ENCODE measurements at regions not wholly inside any gene's neighbourhood (a gene's known extent, or its start where the extent isn't known, plus 50 kb on each side); places are given as distances from the start of the nearest gene placed in this dataset.

DNA sequence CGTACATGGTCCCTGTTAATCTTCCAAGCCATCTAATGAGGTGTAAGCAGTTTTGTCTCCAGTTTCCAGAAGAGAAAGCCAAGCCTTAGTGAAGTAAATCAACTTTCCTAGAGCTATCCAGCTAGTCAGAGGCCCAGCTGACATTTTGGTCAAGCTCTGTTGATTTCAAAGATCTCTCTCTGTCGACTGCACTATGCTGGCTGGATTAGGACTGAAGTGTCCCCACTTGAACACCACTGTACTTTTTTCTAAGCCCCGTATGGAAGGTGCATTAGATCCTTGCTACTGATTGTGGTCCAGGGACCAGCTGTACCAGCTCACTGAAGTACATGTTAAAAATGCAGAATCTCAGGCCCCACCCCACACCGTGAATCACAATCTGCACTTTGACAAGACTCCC lies 176.5 kb upstream of the NAV2 start:
- no peak for DNase-seq
- intact Hi-C loops (cut with DNase I): no loop called here

GRCh38 chr11:19530505-19530904 lies 182.1 kb upstream of the NAV2 start:
- intact Hi-C loops (cut with DNase I): no loop called here
- no peak for DNase-seq

DNA sequence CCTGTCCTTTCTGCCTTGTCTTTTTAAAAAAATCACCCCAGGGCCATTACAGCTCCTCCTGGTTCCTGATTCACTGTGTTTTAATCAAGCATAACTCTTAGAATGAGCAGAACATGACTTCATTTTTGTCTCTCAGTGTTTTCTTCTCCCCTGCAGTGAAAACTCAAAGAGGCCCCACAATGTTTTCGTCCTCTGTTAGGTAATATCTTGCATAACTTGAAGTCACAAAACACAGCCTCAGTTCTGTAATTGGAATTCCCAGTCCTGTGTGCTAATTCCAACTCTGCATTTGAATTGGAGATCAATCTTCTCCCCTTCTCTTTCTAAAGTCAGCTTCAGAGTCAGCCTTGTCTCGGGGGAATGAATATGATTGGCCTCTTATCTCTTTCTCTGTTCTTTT lies 186.5 kb upstream of the NAV2 start:
- no peak for DNase-seq
- intact Hi-C loops (cut with DNase I): no loop called here

DNA sequence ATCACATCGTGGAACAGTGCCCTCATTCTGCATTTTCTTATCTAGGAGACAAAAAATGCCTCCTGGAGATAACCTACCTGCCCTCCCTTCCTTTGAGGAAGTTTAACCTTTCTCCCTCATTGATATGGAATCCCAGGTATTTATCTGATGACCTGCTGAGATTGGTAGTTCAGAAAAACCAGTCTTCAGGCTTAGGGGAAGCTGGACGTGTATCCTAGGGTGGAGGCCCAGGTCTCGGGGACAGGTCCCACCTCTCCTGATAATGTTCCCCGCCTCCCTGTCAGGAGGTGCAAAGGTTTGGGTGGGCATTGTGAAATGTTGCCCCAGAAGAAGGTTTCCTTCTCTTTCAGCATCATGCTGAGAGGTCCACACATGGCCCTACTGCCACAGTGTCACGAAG lies 186.9 kb upstream of the NAV2 start:
- intact Hi-C loops (cut with DNase I): no loop called here
- no peak for DNase-seq

DNA sequence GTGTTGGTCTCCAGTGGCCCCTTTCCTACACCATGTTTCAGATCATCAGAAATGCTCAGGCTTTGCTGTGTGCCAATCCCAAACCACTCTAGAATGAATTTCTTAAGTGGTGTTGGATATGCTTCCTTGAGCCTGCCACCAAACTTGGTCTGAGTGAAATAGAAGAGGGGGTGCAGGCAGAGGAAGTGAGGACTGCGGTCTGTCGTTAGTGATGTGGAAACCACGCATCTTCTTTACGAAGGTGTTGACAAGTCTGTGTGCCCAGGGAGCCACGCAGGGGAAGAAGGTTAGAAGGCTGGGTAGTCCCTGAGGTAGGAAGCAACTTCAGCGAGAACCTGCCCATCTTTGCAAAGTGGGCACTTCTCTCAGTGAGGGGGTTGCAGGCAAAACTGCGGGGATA lies 187.4 kb upstream of the NAV2 start:
- DNase-seq: no peak
- intact Hi-C loops (cut with DNase I): no loop called here

GRCh38 chr11:19524171-19524671 lies 188.4 kb upstream of the NAV2 start:
- intact Hi-C loops (cut with DNase I): no loop called here
- peak in 9 of 10 donors; percentile 40 to 92 (median 53) for DNase-seq

DNA sequence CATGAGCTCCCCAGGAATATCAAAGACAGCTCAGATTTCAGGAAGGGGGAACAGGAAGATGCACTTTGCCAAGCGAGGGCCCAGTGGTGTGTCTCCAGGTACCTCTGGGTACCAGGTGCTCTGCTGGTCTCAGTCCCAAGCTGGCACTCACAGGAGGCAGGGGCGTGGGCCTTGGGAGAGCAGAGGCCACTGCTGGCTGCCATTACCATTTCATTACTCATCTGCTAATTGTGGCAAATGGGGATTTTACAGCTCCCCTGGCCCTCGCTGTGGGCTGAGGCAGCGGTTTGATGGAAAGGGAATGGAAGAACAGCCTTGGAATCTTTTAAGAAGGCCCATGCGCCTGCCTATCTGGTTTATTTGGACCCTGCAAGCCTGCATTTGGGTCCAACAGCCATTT lies 192.0 kb upstream of the NAV2 start:
- no peak for DNase-seq
- intact Hi-C loops (cut with DNase I): no loop called here

DNA sequence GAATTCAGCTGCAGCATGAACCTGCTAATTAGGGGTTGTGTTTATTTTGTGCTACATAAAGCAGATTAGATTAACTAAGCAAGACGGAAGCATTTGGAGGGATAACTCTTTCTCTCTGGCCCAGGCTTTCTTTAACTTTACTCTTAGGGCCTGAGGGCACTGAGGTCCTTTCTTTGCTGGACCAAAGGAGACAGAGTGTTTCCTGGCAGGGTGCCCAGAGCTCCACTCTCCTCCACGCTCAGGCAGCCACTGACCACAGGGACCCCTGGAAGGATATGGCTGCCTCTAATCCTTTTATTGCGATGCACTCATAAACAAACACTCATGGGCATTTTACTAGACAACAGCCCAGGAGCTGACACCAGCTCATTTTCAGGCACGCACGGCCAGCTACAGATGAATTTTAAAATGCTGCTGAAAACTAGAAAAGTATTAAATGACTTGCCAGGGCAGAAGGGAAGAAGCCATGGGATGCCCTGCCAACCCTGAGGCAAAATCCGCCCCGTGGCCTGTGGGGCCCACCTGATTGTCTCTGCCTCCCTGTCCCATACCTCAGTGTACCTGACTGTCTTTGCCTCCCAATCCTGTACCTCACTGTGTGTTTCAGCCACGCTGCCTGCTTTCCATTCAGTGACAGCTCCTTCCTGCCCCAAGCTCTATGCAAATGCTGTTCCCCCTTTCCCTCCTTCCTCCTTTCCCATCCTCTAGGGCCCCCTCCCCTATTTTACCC lies 192.6 kb upstream of the NAV2 start:
- intact Hi-C loops (cut with DNase I): no loop called here
- peak in 4 of 10 donors; percentile 17 to 86 (median 40) for DNase-seq

DNA sequence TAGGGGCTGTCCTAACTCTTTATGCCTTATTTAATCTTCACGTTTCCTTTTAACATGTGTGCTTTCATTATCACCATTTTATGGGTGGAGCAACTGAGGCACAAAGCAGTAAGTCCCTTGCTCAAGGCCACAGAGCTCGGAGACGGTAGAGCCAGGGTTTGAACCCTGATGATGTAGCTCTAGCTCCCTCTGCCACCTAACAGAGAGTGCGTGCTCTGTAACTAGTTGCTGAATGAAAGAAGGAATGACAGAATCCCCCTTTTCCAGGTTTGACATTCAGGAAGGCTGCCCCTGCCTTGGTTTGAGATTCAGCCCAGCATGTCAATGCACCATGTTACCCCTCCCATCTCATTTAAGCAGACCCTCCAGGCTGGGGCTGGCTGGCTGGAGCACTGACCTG lies 193.3 kb upstream of the NAV2 start:
- intact Hi-C loops (cut with DNase I): no loop called here
- DNase-seq: no peak

DNA sequence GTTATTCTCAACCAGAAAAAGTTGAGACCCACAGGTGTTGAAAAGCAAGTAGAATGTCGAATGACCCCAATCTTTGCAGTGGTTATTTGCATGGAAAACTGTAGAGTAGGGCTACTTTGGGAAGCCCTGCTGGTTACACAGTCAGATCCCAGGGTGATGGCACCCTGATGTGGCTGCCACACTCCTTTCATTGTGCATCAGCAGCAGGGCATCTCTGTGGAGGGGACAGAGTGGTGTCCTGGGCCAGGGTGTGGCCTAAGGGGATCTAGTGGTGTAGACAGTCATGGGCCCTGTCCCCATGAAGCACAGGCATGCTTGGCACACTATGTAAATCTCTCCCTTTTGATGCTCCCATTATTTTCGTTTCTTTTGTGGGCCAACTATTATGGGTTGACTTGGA lies 199.4 kb upstream of the NAV2 start:
- no peak for DNase-seq

GRCh38 chr11:19512618-19513017 lies 200.0 kb upstream of the NAV2 start:
- intact Hi-C loops (cut with DNase I): no loop called here
- no peak for DNase-seq

More for the DNA sequence above, 199.4 kb upstream of the NAV2 start:
- intact Hi-C loops (cut with DNase I): no loop called here

DNA sequence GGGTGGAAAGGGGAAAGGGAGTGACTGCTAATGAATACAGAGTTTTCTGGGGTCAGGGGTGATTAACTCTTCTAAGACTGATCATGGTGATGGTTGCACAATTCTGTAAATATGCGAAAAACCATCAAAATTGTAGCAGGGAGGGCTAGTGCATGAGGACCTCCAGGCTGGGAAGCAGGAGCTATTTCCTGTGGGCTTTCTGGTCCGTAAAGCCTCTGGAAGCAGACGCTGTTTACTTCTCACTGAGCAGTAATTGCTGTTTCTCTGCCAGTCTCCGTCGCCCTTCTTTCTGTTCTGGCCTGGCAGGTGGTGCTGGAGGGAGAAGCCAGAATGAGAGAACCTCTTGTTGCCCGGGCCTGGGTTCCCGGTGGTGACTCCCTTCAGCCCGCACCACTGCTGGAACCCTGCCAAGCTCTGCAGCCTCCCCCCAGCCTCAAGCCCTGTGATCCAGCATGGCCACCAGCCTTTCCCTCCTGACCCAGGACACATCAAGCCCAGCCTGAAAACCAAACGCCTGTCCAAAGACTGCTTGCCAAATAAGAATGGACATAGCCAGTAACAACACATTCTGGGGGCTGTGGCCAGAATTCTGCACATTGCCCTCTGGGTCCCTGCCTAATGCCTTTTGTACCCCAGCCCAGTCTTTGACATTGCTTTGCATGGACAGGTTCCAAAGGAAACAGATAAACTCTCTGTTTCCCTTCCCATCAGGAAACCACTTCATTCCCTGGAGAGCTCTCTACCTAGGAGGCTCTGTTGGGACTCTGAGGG lies 201.0 kb upstream of the NAV2 start:
- peak; percentile 38 to 94 (median 72) for DNase-seq
- intact Hi-C loops (cut with DNase I): no loop called here

- intact Hi-C loops (cut with DNase I): no loop called here
- no peak for DNase-seq
These were observed 201.6 kb upstream of the NAV2 start for GRCh38 chr11:19511066-19511412.

DNA sequence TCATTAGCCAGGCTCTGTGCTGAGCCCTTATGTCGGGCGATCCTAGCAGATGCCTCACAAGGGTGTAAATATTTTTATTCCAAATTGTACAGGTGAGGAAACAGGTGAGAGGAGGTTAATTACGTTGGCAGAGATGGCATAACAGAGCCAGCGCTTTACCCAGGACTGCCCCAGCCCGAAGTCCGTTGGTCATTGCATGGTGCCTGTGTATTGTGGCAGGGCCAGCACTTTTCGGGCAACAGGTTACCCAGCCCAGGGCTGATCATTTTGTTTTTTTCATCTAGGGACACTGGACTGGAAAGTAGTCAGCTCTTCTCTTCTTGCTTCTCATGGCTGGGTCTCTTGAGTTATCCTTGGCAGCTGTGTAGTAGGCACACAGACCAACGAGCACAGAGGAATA lies 202.2 kb upstream of the NAV2 start:
- intact Hi-C loops (cut with DNase I): no loop called here

GRCh38 chr11:19509215-19509614 lies 203.4 kb upstream of the NAV2 start:
- intact Hi-C loops (cut with DNase I): no loop called here
- no peak for DNase-seq

More for the DNA sequence above, 202.2 kb upstream of the NAV2 start:
- no peak for DNase-seq

GRCh38 chr11:19508165-19508564 lies 204.5 kb upstream of the NAV2 start:
- intact Hi-C loops (cut with DNase I): no loop called here
- DNase-seq: no peak

DNA sequence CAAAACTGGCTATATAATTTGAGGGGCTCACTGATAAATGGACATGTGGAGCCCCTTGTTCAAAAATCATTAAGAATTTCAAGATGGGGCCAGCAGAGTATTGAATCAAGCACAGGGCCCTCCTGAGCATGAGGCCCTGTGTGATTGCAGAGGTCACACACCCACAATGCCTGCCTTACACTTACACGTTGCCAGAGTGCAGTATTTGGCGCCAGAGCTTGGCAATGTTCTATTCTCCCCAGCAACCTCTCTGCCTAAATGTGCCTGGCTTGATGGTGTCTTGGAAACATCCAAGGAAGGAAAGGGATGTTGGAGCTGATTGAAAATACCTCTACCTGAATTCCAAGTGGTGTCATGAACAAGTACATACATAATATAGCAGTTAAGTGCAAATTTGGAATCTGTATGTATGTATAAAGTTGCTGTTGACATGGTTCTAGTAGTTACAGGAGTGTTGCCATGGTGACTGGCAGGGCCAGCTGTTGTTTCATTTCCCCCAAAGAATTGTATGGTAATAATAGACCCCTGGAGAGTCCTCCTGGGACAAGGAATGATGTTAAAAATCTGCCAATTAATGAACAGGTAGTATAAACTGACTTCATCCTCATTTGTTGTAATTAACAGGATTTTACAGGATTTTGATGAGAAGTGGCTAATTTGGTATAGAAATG lies 205.7 kb upstream of the NAV2 start:
- DNase-seq: no peak

GRCh38 chr11:19502691-19503253 lies 209.9 kb upstream of the NAV2 start:
- DNase-seq: no peak
- intact Hi-C loops (cut with DNase I): no loop called here

More for the DNA sequence above, 205.7 kb upstream of the NAV2 start:
- intact Hi-C loops (cut with DNase I): no loop called here

GRCh38 chr11:19501631-19502030 lies 211.0 kb upstream of the NAV2 start:
- DNase-seq: no peak
- intact Hi-C loops (cut with DNase I): no loop called here

DNA sequence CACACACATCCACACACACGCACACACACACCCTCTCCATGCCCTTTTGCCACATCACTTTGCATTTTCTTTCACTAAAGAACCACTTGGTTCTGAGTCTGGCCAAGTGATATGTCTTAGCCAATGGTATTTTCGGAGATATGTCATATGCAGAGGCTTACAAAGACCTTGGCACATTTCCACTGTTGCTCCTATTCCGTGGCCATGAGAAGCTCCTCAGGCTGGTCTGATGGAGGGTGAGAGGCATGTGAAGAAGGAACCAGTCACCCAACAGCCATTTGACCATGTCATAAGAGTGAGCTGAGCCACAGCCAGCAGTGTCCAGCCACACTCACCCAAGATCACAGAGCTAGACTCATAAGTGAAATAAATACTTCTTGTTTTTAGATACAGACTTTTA lies 212.6 kb upstream of the NAV2 start:
- DNase-seq: no peak
- intact Hi-C loops (cut with DNase I): no loop called here

DNA sequence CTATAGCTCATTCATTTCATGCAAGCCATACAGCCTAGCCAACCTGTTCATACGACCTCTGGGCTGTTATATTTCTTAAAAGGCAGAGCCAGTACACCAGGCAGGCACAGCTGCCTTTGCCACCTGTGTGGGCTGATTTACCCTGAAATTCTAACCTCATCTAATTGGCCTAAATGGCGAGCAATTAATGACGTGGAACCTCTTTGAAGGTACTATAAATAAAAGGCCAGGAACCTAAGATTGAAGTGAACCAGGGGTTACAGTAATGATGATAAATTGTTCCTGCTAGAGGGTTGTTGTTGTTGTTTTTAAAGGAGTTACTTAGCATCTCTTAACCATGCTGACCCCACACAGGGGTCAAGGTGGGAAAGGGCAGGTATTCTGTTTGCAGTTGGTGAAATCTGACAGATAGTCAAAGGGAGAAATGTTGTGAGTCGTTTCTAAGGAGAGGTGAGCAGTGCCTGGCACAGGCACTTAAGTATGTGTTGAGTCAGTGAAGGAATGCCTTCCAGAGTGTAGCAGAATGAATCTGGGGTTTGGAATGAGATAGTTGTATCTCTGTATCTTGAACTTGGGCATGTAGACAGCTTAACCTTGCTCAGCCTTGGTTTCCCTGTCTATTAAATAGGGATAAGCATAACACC lies 213.5 kb upstream of the NAV2 start:
- no peak for DNase-seq
- intact Hi-C loops (cut with DNase I): no loop called here

All from posterior cingulate gyrus (tissue), 11 donors.